ENCODE measurements at regions not wholly inside any gene's neighbourhood (a gene's known extent, or its start where the extent isn't known, plus 50 kb on each side); places are given as distances from the start of the nearest gene placed in this dataset.

DNA sequence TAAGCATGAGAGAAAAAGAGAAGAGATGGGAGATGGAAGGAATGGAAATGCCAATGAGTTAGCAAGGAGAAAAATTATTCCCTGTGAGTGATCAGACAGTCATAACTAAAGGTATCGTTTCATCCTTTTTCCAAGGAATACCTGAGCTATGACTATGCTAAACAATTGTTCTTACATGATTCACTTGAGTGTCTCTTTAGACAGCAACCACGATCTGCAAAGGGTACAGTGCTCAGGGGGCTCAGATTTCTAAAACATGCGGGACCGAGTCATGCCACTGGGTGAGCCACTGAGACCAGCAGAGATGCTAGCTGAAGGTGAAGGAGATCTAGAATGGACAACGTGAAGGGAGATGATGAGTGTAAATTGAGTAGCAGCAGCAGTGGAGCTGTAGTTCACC lies 78.0 kb upstream of the CTTNBP2 start:
- Histone ChIP-seq H3K9me3 (ENCODE audit: control insufficient read depth in 2 of 2, low read length in 2 of 2) (no peaks in the 10 kb centered on the region), H3K9ac (ENCODE audit: low read depth in 1 of 2, low read length in 2 of 2) (no peak overlapping the region), H3K36me3 (ENCODE audit: control insufficient read depth in 2 of 2, insufficient read depth in 2 of 2, low read length in 2 of 2) (no peaks in the 10 kb centered on the region), H3K27me3 (ENCODE audit: control insufficient read depth in 2 of 2, insufficient read depth in 2 of 2, low read length in 2 of 2) (no peaks in the 10 kb centered on the region), H3K4me1 (ENCODE audit: control insufficient read depth in 2 of 2, insufficient read depth in 2 of 2, low read length in 2 of 2) (peaks cover 8 to 10% of the 10 kb centered on the region in 2 donors), H3K4me3 (ENCODE audit: low read length in 2 of 2) (no peak overlapping the region), H3K27ac (ENCODE audit: low read depth in 2 of 2, low read length in 2 of 2) (no peak overlapping the region)

DNA sequence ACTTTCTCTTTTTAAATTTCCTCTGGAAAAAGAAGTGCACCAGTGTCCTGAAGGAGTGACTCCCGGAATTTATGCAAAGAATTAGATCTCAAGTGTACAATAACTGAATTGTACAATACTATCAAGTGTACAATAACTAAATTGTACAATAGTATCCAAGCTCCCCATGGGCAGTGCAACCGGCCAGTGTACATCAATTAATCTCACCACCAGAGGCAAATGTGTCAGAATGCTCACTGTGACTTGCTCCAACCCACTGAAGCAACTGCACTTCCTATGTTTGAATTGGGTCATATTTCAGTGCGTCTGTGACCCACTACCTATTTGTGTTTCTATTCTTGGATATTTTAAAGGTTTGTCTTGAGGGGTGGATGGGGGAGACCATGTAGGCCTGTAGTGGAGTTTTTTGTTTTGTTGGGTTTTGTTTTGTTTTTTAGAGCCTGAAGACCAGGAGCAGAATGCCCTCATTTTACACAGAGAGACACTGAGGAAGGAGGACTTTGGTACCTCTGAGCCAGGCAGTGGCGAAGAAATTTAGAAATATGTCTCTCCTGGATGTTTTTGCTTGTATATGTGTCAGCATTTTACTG lies 78.5 kb upstream of the CTTNBP2 start:
- H3K9me3 ChIP-seq (ENCODE audit: control insufficient read depth in 2 of 2, low read length in 2 of 2), result no peaks in the 10 kb centered on the region
- no peaks in the 10 kb centered on the region for H3K36me3 ChIP-seq (ENCODE audit: control insufficient read depth in 2 of 2, insufficient read depth in 2 of 2, low read length in 2 of 2)
- H3K27ac ChIP-seq (ENCODE audit: low read depth in 2 of 2, low read length in 2 of 2), result no peak overlapping the region
- no peaks in the 10 kb centered on the region for H3K27me3 ChIP-seq (ENCODE audit: control insufficient read depth in 2 of 2, insufficient read depth in 2 of 2, low read length in 2 of 2)
- H3K9ac ChIP-seq (ENCODE audit: low read depth in 1 of 2, low read length in 2 of 2), result no peak overlapping the region
- no peak overlapping the region for H3K4me3 ChIP-seq (ENCODE audit: low read length in 2 of 2)
- peaks cover 8 to 10% of the 10 kb centered on the region in 2 donors for H3K4me1 ChIP-seq (ENCODE audit: control insufficient read depth in 2 of 2, insufficient read depth in 2 of 2, low read length in 2 of 2)

DNA sequence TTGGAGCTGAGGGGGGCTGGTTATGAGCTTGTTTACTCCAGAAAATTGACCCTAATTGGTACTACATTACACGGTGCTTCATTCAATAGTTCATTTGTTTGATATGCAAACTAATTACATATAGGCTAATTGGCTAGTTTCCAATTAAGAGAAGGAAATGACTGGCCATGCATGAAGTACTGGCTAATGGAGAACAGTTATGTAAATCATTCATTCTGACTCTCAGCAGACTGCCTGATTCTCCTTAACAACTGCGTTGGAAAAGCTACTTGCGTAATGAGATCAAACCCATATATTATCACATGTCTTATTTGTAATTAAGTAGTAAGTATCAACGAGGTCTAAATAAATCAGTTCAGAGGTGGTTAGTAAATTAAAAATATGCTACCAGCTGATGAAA lies 81.8 kb upstream of the CTTNBP2 start:
- Histone ChIP-seq H3K27ac (ENCODE audit: low read depth in 2 of 2, low read length in 2 of 2) (no peak overlapping the region), H3K36me3 (ENCODE audit: control insufficient read depth in 2 of 2, insufficient read depth in 2 of 2, low read length in 2 of 2) (no peaks in the 10 kb centered on the region), H3K4me3 (ENCODE audit: low read length in 2 of 2) (no peak overlapping the region), H3K27me3 (ENCODE audit: control insufficient read depth in 2 of 2, insufficient read depth in 2 of 2, low read length in 2 of 2) (no peaks in the 10 kb centered on the region), H3K9me3 (ENCODE audit: control insufficient read depth in 2 of 2, low read length in 2 of 2) (no peaks in the 10 kb centered on the region), H3K4me1 (ENCODE audit: control insufficient read depth in 2 of 2, insufficient read depth in 2 of 2, low read length in 2 of 2) (peaks cover 8 to 10% of the 10 kb centered on the region in 2 donors), H3K9ac (ENCODE audit: low read depth in 1 of 2, low read length in 2 of 2) (no peak overlapping the region)

DNA sequence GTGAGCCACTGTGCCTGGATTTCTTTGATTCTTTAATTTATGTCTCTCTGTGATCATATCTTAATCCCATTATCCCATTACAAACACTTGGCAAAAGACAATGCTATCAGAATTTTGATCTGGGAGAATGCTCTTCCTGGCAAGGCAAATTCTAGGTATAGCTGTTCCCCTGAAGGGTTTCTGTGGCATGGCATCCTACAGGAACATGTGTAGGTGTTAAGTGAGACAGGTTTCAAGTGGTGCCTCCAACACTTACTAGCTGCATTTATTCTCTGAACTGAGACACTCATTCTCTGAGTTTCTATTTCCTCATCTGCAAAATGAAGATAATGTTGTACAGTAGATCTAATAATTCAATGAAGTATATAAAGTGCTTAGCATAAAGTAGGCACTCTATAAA lies 87.1 kb upstream of the CTTNBP2 start:
- no peaks in the 10 kb centered on the region for H3K27me3 ChIP-seq (ENCODE audit: control insufficient read depth in 2 of 2, insufficient read depth in 2 of 2, low read length in 2 of 2)
- H3K36me3 ChIP-seq (ENCODE audit: control insufficient read depth in 2 of 2, insufficient read depth in 2 of 2, low read length in 2 of 2), result no peaks in the 10 kb centered on the region
- H3K4me1 ChIP-seq (ENCODE audit: control insufficient read depth in 2 of 2, insufficient read depth in 2 of 2, low read length in 2 of 2), result peaks cover 0 to 2% of the 10 kb centered on the region in 2 donors
- H3K4me3 ChIP-seq (ENCODE audit: low read length in 2 of 2), result no peak overlapping the region
- no peak overlapping the region for H3K27ac ChIP-seq (ENCODE audit: low read depth in 2 of 2, low read length in 2 of 2)
- H3K9ac ChIP-seq (ENCODE audit: low read depth in 1 of 2, low read length in 2 of 2), result no peak overlapping the region
- no peaks in the 10 kb centered on the region for H3K9me3 ChIP-seq (ENCODE audit: control insufficient read depth in 2 of 2, low read length in 2 of 2)

DNA sequence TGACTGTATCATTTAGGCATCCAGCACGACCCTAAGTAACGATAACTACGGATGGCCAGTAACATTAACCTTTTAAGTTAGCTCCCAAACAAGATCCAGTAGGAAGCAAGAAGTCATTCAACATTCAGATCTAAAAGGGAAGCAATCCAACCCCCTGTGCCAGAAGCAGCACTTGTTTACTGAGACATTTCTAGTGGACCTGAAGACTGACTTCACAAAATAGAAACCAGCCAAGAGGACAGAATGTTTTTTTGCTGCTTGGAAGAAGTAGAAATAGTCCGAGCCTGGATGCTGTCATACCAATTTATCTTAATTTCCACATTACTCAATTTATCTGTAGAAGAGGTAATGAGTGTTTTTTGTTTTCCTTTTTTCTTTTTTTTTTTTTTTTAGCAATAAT lies 88.0 kb upstream of the CTTNBP2 start:
- Histone ChIP-seq H3K36me3 (ENCODE audit: control insufficient read depth in 2 of 2, insufficient read depth in 2 of 2, low read length in 2 of 2) (no peaks in the 10 kb centered on the region), H3K9ac (ENCODE audit: low read depth in 1 of 2, low read length in 2 of 2) (no peak overlapping the region), H3K27ac (ENCODE audit: low read depth in 2 of 2, low read length in 2 of 2) (no peak overlapping the region), H3K4me1 (ENCODE audit: control insufficient read depth in 2 of 2, insufficient read depth in 2 of 2, low read length in 2 of 2) (peaks cover 0 to 2% of the 10 kb centered on the region in 2 donors), H3K9me3 (ENCODE audit: control insufficient read depth in 2 of 2, low read length in 2 of 2) (no peaks in the 10 kb centered on the region), H3K4me3 (ENCODE audit: low read length in 2 of 2) (no peak overlapping the region), H3K27me3 (ENCODE audit: control insufficient read depth in 2 of 2, insufficient read depth in 2 of 2, low read length in 2 of 2) (no peaks in the 10 kb centered on the region)

DNA sequence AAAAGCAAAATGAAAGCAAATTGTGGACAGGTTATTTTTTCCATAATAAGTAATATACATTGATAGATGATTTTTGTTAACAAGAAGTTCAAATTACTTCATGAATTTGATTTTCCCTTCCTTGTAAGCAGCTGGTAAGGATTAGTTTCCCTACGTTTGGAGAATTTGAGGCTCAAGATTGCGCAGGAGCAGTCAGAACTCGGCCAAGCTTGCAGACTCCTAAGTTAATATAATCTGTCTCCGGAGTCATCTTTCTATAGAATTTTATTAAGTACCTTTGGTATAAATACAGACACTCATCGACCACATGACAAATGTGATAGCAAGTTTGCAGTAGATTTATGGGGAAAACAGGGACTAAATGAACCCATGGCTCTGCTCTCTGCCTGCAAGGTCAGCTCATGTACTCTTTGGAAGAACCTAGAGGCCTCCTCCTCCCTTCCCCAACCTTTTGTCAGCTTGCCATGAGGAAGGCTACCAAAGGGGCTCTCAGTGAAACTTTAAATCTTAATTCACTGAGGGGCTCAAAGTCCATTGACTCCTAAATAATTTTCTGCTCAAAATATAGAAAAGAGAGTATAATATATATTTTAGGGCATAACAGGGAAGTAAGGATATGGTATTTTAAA lies 89.2 kb upstream of the CTTNBP2 start:
- no peaks in the 10 kb centered on the region for H3K27me3 ChIP-seq (ENCODE audit: control insufficient read depth in 2 of 2, insufficient read depth in 2 of 2, low read length in 2 of 2)
- no peak overlapping the region for H3K27ac ChIP-seq (ENCODE audit: low read depth in 2 of 2, low read length in 2 of 2)
- no peaks in the 10 kb centered on the region for H3K9me3 ChIP-seq (ENCODE audit: control insufficient read depth in 2 of 2, low read length in 2 of 2)
- no peak overlapping the region for H3K4me3 ChIP-seq (ENCODE audit: low read length in 2 of 2)
- no peak overlapping the region for H3K9ac ChIP-seq (ENCODE audit: low read depth in 1 of 2, low read length in 2 of 2)
- H3K4me1 ChIP-seq (ENCODE audit: control insufficient read depth in 2 of 2, insufficient read depth in 2 of 2, low read length in 2 of 2), result peaks cover 0 to 2% of the 10 kb centered on the region in 2 donors
- no peaks in the 10 kb centered on the region for H3K36me3 ChIP-seq (ENCODE audit: control insufficient read depth in 2 of 2, insufficient read depth in 2 of 2, low read length in 2 of 2)

DNA sequence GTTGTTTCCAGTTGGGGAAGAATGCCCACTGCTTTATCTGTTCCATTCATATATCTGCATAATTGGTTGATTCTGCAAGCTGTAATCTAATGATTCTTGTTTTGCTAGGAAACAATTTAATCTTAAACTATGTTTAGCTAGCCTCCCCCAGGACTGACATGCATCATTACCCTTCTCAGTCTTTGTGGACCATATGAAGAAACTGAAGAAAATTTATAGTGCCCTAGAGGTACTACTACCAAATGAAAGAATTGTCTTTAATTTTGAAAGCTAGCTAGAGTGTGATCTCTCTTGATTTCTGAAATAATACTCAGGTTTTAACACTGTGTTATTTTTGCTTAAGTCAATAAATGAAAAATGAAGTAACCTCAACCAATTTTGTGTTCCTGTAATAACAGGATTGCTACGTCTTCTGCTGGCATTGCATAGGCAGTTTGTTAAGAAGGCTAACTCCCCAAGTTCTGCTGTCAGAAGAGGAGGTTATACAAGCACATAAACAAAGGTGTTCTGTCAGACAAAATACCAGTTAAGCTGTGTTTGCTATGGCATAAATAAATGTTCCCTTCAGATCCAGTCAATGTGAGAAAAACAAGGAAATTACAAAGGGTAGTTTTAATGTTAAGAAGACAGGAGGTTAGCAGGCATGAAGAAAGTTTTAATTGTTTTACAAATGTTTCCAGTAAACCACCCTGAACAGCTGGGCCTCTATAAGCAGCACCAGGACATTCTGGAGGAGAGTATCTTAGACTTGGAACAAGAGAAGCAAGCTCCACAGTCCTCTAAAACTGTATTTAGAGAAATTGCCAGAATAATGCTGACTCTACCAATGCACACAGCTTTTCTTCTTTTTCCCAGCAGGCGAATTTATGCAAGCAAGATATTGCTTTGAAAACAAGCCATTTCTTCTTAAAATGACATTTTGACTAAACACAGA lies 90.3 kb upstream of the CTTNBP2 start:
- Histone ChIP-seq H3K27me3 (ENCODE audit: control insufficient read depth in 2 of 2, insufficient read depth in 2 of 2, low read length in 2 of 2) (no peaks in the 10 kb centered on the region), H3K4me3 (ENCODE audit: low read length in 2 of 2) (no peak overlapping the region), H3K36me3 (ENCODE audit: control insufficient read depth in 2 of 2, insufficient read depth in 2 of 2, low read length in 2 of 2) (no peaks in the 10 kb centered on the region), H3K27ac (ENCODE audit: low read depth in 2 of 2, low read length in 2 of 2) (no peak overlapping the region), H3K9me3 (ENCODE audit: control insufficient read depth in 2 of 2, low read length in 2 of 2) (no peaks in the 10 kb centered on the region), H3K9ac (ENCODE audit: low read depth in 1 of 2, low read length in 2 of 2) (no peak overlapping the region), H3K4me1 (ENCODE audit: control insufficient read depth in 2 of 2, insufficient read depth in 2 of 2, low read length in 2 of 2) (peaks cover 0 to 2% of the 10 kb centered on the region in 2 donors)

DNA sequence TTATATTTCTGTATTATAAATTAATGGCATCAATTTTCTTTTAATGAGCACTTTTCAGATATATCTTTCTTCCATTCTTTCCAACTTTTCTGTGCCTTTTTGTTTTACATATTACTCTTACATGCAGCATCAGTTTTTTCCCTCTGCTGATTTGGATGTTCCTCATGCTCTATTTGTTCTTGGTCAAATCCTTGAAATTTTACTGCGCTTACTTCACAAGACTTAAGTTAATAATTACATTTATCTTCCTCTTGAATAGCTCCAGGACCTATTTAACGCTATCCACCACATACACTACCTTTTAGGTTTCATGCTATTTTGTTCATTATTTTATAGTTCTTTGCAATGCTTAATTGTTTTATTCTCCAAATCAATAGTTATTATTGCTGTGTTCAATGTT lies 97.6 kb upstream of the CTTNBP2 start:
- Histone ChIP-seq H3K36me3 (ENCODE audit: control insufficient read depth in 2 of 2, insufficient read depth in 2 of 2, low read length in 2 of 2) (no peaks in the 10 kb centered on the region), H3K9me3 (ENCODE audit: control insufficient read depth in 2 of 2, low read length in 2 of 2) (no peaks in the 10 kb centered on the region), H3K27ac (ENCODE audit: low read depth in 2 of 2, low read length in 2 of 2) (no peak overlapping the region), H3K27me3 (ENCODE audit: control insufficient read depth in 2 of 2, insufficient read depth in 2 of 2, low read length in 2 of 2) (no peaks in the 10 kb centered on the region), H3K4me3 (ENCODE audit: low read length in 2 of 2) (no peak overlapping the region), H3K4me1 (ENCODE audit: control insufficient read depth in 2 of 2, insufficient read depth in 2 of 2, low read length in 2 of 2) (no peaks in the 10 kb centered on the region), H3K9ac (ENCODE audit: low read depth in 1 of 2, low read length in 2 of 2) (no peak overlapping the region)

DNA sequence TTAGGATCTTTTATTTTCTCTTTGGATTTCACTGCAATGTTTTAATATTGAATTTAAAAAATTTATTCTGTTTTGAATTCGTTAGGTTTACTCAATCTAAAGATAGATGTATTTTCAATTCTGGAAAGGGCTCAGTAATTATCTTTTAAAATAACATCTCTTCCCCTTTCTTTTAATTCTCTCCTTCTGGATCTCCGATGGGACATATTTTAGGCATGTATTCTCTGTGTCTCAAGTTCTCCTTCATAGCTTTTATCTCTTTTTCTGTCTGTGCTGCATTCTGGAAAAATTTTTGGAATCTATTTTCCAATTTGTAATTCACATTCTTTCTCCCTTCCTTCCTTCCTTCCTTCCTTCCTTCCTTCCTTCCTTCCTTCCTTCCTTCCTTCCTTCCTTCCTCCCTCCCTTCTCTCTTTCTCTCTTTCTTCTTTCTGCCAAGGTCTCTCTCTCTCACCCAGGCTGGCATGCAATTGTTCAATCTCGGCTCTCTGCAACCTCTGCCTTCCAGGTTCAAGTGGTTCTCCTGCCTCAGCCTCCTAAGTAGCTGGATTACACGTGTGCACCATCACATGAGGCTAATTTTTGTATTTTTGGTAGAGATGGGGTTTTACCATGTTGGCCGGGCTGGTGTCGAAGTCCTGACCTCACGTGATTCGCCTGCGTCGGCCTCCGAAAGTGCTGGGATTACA lies 98.5 kb upstream of the CTTNBP2 start:
- Histone ChIP-seq H3K4me3 (ENCODE audit: low read length in 2 of 2) (no peak overlapping the region), H3K27ac (ENCODE audit: low read depth in 2 of 2, low read length in 2 of 2) (no peak overlapping the region), H3K9me3 (ENCODE audit: control insufficient read depth in 2 of 2, low read length in 2 of 2) (no peaks in the 10 kb centered on the region), H3K27me3 (ENCODE audit: control insufficient read depth in 2 of 2, insufficient read depth in 2 of 2, low read length in 2 of 2) (no peaks in the 10 kb centered on the region), H3K4me1 (ENCODE audit: control insufficient read depth in 2 of 2, insufficient read depth in 2 of 2, low read length in 2 of 2) (no peaks in the 10 kb centered on the region), H3K9ac (ENCODE audit: low read depth in 1 of 2, low read length in 2 of 2) (no peak overlapping the region), H3K36me3 (ENCODE audit: control insufficient read depth in 2 of 2, insufficient read depth in 2 of 2, low read length in 2 of 2) (no peaks in the 10 kb centered on the region)

DNA sequence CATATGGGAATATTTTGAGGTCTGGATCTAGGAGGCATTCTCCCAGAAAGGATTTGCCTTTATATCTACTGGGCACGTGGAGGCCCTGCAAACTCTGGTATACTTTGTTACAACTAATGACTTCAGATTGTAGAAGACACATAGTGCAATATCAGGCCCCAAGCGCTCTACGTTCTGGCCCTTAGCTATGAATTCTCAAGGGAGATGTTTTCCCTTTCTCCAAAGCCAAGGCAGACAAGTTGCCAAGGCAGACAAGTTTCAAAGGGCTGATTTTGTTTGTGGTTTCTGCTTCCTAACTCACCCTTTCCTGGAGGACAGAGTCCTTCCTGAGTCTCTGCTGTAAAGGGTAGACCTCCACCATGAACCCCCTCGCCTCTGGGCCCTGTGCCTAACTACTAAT lies 99.4 kb upstream of the CTTNBP2 start:
- Histone ChIP-seq H3K36me3 (ENCODE audit: control insufficient read depth in 2 of 2, insufficient read depth in 2 of 2, low read length in 2 of 2) (no peaks in the 10 kb centered on the region), H3K9ac (ENCODE audit: low read depth in 1 of 2, low read length in 2 of 2) (no peak overlapping the region), H3K27me3 (ENCODE audit: control insufficient read depth in 2 of 2, insufficient read depth in 2 of 2, low read length in 2 of 2) (no peaks in the 10 kb centered on the region), H3K4me1 (ENCODE audit: control insufficient read depth in 2 of 2, insufficient read depth in 2 of 2, low read length in 2 of 2) (no peaks in the 10 kb centered on the region), H3K9me3 (ENCODE audit: control insufficient read depth in 2 of 2, low read length in 2 of 2) (no peaks in the 10 kb centered on the region), H3K4me3 (ENCODE audit: low read length in 2 of 2) (no peak overlapping the region), H3K27ac (ENCODE audit: low read depth in 2 of 2, low read length in 2 of 2) (no peak overlapping the region)

All from mucosa of rectum (tissue), 2 donors.